HEK293 (cell line): ENCODE measurements at regions not wholly inside any gene's neighbourhood (a gene's known extent, or its start where the extent isn't known, plus 50 kb on each side); places are given as distances from the start of the nearest gene placed in this dataset.

Experiments
- CTCF ChIA-PET: fragments of 350-600 bp; formaldehyde crosslinking; extraction: SDS; loops from one replicate; lab custom pipeline; 2021; ENCODE audit warnings: antibody characterized with exemption; lab: Yijun Ruan, JAX
- POLR2A ChIA-PET: fragments of 300-600 bp; formaldehyde crosslinking; extraction: SDS; loops from one replicate; lab custom pipeline; 2020; ENCODE audit warnings: antibody characterized with exemption, inconsistent platforms; lab: Yijun Ruan, JAX
- H3K27ac ChIP-seq: fragments of 200-500 bp; sonication (Bioruptor generic); 2 replicates; pipeline ENCODE4 v1.5.1; 2014; ENCODE audit warnings: low read depth, low read length, control low read depth, inconsistent platforms; ENCODE audit errors: extremely low read depth
- H3K36me3 ChIP-seq, 2 experiments: fragments of 200-500 bp in 1 of 2; sonication (Bioruptor generic) in 1 of 2; 1 replicate in 1 of 2; 2 replicates in 1 of 2; pipeline ENCODE4 v1.5.1; 2014 to 2017; ENCODE audit warnings: inconsistent platforms in 2 of 2, low read length in 2 of 2; ENCODE audit not compliant: control insufficient read depth in 2 of 2, insufficient read depth in 1 of 2
- H3K4me1 ChIP-seq: fragments of 200-500 bp; sonication (Bioruptor generic); 2 replicates; pipeline ENCODE4 v1.5.1; 2014; ENCODE audit warnings: mild to moderate bottlenecking, low read length, inconsistent platforms; ENCODE audit not compliant: control insufficient read depth, insufficient read depth
- H3K4me3 ChIP-seq: 2 replicates; pipeline ENCODE4 v1.5.1; 2011; ENCODE audit warnings: low read depth, mild to moderate bottlenecking, control low read depth, low read length, moderate library complexity
- H3K9me3 ChIP-seq: fragments of 200-500 bp; sonication (Bioruptor generic); 2 replicates; pipeline ENCODE4 v1.5.1; 2014; ENCODE audit warnings: low read depth, low read length, inconsistent platforms; ENCODE audit not compliant: control insufficient read depth, insufficient read depth
- ATF2 ChIP-seq: fragments of 450-650 bp; formaldehyde crosslinking; IDR thresholded peaks from 2 replicates; pipeline ENCODE4 v1.5.1; 2016; ENCODE audit warnings: missing biosample characterization, missing genetic modification characterization, low read depth
- BCL11B ChIP-seq: fragments of 450-650 bp; formaldehyde crosslinking; IDR thresholded peaks from 2 replicates; pipeline ENCODE4 v1.5.1; 2016; ENCODE audit warnings: low read depth, missing biosample characterization, missing genetic modification characterization
- MEIS1 ChIP-seq: sonication (generic); formaldehyde crosslinking; IDR thresholded peaks from 2 replicates; pipeline ENCODE4 v1.8.1; 2022; ENCODE audit warnings: missing genetic modification reagents, mild to moderate bottlenecking, borderline replicate concordance
- PATZ1 ChIP-seq: fragments of 450-650 bp; formaldehyde crosslinking; IDR thresholded peaks from 2 replicates; pipeline ENCODE4 v1.5.1; 2016; ENCODE audit warnings: missing biosample characterization, missing genetic modification characterization
- PRDM2 ChIP-seq: fragments of 450-650 bp; formaldehyde crosslinking; IDR thresholded peaks from 2 replicates; pipeline ENCODE4 v1.5.1; 2016; ENCODE audit warnings: missing biosample characterization, missing genetic modification characterization, borderline replicate concordance
- ZFP69B ChIP-seq: fragments of 450-650 bp; formaldehyde crosslinking; IDR thresholded peaks from 2 replicates; pipeline ENCODE4 v1.5.1; 2016; ENCODE audit warnings: missing biosample characterization, missing genetic modification characterization
- ZNF10 ChIP-seq: fragments of 450-650 bp; formaldehyde crosslinking; IDR thresholded peaks from 2 replicates; pipeline ENCODE4 v1.5.1; 2017; ENCODE audit warnings: missing biosample characterization, missing genetic modification characterization
- ZNF140 ChIP-seq: fragments of 450-650 bp; formaldehyde crosslinking; IDR thresholded peaks from 2 replicates; pipeline ENCODE4 v1.5.1; 2016; ENCODE audit warnings: missing biosample characterization, missing genetic modification characterization
- ZNF157 ChIP-seq: fragments of 450-650 bp; formaldehyde crosslinking; IDR thresholded peaks from 2 replicates; pipeline ENCODE4 v1.5.1; 2016; ENCODE audit warnings: missing biosample characterization, missing genetic modification characterization
- ZNF223 ChIP-seq: fragments of 450-650 bp; formaldehyde crosslinking; IDR thresholded peaks from 2 replicates; pipeline ENCODE4 v1.5.1; 2016; ENCODE audit warnings: missing biosample characterization, missing genetic modification characterization
- ZNF280D ChIP-seq: fragments of 450-650 bp; formaldehyde crosslinking; IDR thresholded peaks from 2 replicates; pipeline ENCODE4 v1.5.1; 2016; ENCODE audit warnings: missing biosample characterization, missing genetic modification characterization
- ZNF585B ChIP-seq: fragments of 450-650 bp; formaldehyde crosslinking; IDR thresholded peaks from 2 replicates; pipeline ENCODE4 v1.5.1; 2016; ENCODE audit warnings: missing biosample characterization, missing genetic modification characterization
- ZNF600 ChIP-seq: fragments of 450-650 bp; formaldehyde crosslinking; IDR thresholded peaks from 2 replicates; pipeline ENCODE4 v1.5.1; 2016; ENCODE audit warnings: missing biosample characterization, missing genetic modification characterization
- ZNF629 ChIP-seq: fragments of 450-650 bp; formaldehyde crosslinking; IDR thresholded peaks from 2 replicates; pipeline ENCODE4 v1.5.1; 2017; ENCODE audit warnings: missing biosample characterization, missing genetic modification characterization
- ZNF660 ChIP-seq: fragments of 450-650 bp; IDR thresholded peaks from 2 replicates; pipeline ENCODE4 v1.5.1; 2018; ENCODE audit warnings: missing biosample characterization, mild to moderate bottlenecking, missing genetic modification characterization
- ZNF707 ChIP-seq: fragments of 450-650 bp; formaldehyde crosslinking; IDR thresholded peaks from 2 replicates; pipeline ENCODE4 v1.5.1; 2016; ENCODE audit warnings: missing biosample characterization, missing genetic modification characterization
- ZNF843 ChIP-seq: fragments of 450-650 bp; formaldehyde crosslinking; IDR thresholded peaks from 2 replicates; pipeline ENCODE4 v1.5.1; 2016; ENCODE audit warnings: missing biosample characterization, missing genetic modification characterization
- TF ChIP-seq, protein P1 (sequence below): fragments of 450-650 bp; formaldehyde crosslinking; IDR thresholded peaks from 2 replicates; pipeline ENCODE4 v1.5.1; 2016; ENCODE audit warnings: missing biosample characterization, missing genetic modification characterization

DNA sequence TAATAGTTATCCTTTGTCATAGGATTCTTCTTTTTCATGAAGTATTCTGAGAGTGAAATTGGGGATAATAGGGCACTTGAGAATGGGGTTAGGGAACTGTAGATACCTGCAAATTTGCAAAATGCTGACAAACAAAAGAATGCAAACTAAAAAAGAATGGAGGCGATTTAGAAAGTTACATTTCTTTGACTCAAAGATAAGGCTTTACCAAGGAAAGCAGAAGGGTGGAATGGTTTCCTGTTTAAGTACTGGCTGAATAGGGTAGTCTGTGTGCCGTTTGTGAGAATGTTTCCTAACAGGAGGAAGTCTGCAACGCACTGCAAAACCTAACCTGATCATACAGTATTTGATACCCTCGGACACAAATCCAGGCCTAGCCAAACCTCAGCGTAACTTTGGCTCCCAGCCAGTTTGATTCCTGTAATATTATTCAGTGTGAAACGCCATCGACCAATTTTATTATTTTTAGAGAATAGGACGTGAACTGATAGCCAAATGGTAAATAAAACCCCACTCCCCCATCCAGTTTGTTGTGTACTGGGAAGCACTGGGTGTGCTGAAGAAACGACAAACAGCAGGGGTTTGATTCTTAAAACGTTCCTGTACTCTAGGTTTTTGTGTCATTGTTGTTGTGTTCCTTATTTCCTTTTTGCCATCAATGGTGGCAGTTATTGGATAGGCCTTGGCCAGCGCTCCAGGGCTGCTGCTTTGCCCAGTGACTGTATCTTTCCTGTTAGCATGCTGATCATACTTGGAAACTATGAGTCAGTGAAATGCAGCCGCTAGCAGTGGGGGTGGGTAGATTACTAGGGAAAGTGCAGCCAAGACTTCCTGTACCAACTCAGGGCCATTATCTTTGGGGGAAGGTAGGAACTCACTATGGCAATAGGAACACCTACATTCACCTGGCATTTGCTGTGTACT lies 148.0 kb upstream of the TBL1XR1 start (continued):
- TF ChIP-seq ZNF10 (0 out of 2 replicates have a peak, but pooled peaks have one; percentile 51), BCL11B (tag by site-specific recombination) (no peak), PRDM2 (no peak), ZFP69B (0 out of 2 replicates have a peak, but pooled peaks have one; percentile 11), ZNF280D (tag by site-specific recombination) (no peak), ZNF600 (tag by site-specific recombination) (0 out of 2 replicates have a peak, but pooled peaks have one; percentile 19)
- TF ChIP-seq, protein P1, sequence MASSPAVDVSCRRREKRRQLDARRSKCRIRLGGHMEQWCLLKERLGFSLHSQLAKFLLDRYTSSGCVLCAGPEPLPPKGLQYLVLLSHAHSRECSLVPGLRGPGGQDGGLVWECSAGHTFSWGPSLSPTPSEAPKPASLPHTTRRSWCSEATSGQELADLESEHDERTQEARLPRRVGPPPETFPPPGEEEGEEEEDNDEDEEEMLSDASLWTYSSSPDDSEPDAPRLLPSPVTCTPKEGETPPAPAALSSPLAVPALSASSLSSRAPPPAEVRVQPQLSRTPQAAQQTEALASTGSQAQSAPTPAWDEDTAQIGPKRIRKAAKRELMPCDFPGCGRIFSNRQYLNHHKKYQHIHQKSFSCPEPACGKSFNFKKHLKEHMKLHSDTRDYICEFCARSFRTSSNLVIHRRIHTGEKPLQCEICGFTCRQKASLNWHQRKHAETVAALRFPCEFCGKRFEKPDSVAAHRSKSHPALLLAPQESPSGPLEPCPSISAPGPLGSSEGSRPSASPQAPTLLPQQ = no peak

- POLR2A ChIA-PET = no interaction called here
- 0 out of 2 replicates have a peak, but pooled peaks have one; percentile 1 for TF ChIP-seq ZNF223 (tag by site-specific recombination)
- no peak for TF ChIP-seq ZNF660 (tag by site-specific recombination)
- TF ChIP-seq ZNF585B = no peak
- TF ChIP-seq ZNF140 (tag by site-specific recombination) = no peak
- TF ChIP-seq ZNF629 (tag by site-specific recombination) = no peak; the same call in 1 of the 2 replicates
- no peak for TF ChIP-seq ZNF157 (tag by site-specific recombination)
- no peak for TF ChIP-seq PATZ1 (tag by site-specific recombination)
- no peak for TF ChIP-seq MEIS1 (CRISPR knock-in tag)
- TF ChIP-seq ZNF707 (tag by site-specific recombination) = no peak
- no peak for TF ChIP-seq ATF2 (tag by site-specific recombination)
- TF ChIP-seq ZNF843 = no peak
Observed at GRCh38 chr3:177345973-177346503, 148.8 kb upstream of the TBL1XR1 start.

More at GRCh38 chr3:177345973-177346503, 148.8 kb upstream of the TBL1XR1 start:
- H3K36me3 ChIP-seq = no peaks in the 10 kb centered on the region
- no peak overlapping the region for H3K4me3 ChIP-seq
- H3K4me1 ChIP-seq = no peaks in the 10 kb centered on the region
- CTCF ChIA-PET = no interaction called here
- no peaks in the 10 kb centered on the region for H3K9me3 ChIP-seq
- H3K27ac ChIP-seq = no peak overlapping the region
